ENCODE measurements at regions not wholly inside any gene's neighbourhood (a gene's known extent, or its start where the extent isn't known, plus 50 kb on each side); places are given as distances from the start of the nearest gene placed in this dataset.
A peak's percentile ranks its signal among the peaks of the same experiment; 100 is the strongest.

- no peak overlapping the region for H3K4me3 ChIP-seq (replicated peaks; ENCODE audit: low read depth, low read length)
- DNase-seq (ENCODE audit: low read depth), result no peak
- no peak for TF ChIP-seq CTCF (IDR thresholded peaks at IDR 0.05; ENCODE audit: low read length, missing control alignments)
Observed at GRCh38 chr2:48240912-48241311, 73.6 kb upstream of the FOXN2 start.

GRCh38 chr2:48247206-48247605 lies 67.3 kb upstream of the FOXN2 start:
- no peak for TF ChIP-seq CTCF (IDR thresholded peaks at IDR 0.05; ENCODE audit: low read length, missing control alignments)
- DNase-seq (ENCODE audit: low read depth), result no peak

GRCh38 chr2:48248251-48248933 lies 66.1 kb upstream of the FOXN2 start:
- TF ChIP-seq CTCF (IDR thresholded peaks at IDR 0.05; ENCODE audit: low read length, missing control alignments), result no peak
- peak; percentile 87 for DNase-seq (ENCODE audit: low read depth)

More at GRCh38 chr2:48247206-48247605, 67.3 kb upstream of the FOXN2 start:
- H3K4me3 ChIP-seq (replicated peaks; ENCODE audit: low read depth, low read length), result no peak overlapping the region

GRCh38 chr2:48249025-48249424 lies 65.5 kb upstream of the FOXN2 start:
- H3K4me3 ChIP-seq (replicated peaks; ENCODE audit: low read depth, low read length), result no peak overlapping the region
- TF ChIP-seq CTCF (IDR thresholded peaks at IDR 0.05; ENCODE audit: low read length, missing control alignments), result no peak
- DNase-seq (ENCODE audit: low read depth), result peak; percentile 53

More at GRCh38 chr2:48248251-48248933, 66.1 kb upstream of the FOXN2 start:
- no peak overlapping the region for H3K4me3 ChIP-seq (replicated peaks; ENCODE audit: low read depth, low read length)

- TF ChIP-seq CTCF (IDR thresholded peaks at IDR 0.05; ENCODE audit: low read length, missing control alignments), result no peak
- DNase-seq (ENCODE audit: low read depth), result peak; percentile 62
- H3K4me3 ChIP-seq (replicated peaks; ENCODE audit: low read depth, low read length), result no peak overlapping the region
Observed at GRCh38 chr2:48249631-48250473, 64.6 kb upstream of the FOXN2 start.

- H3K4me3 ChIP-seq (replicated peaks; ENCODE audit: low read depth, low read length), result no peak overlapping the region
- TF ChIP-seq CTCF (IDR thresholded peaks at IDR 0.05; ENCODE audit: low read length, missing control alignments), result no peak
- no peak for DNase-seq (ENCODE audit: low read depth)
Observed at GRCh38 chr2:48250474-48250844, 64.0 kb upstream of the FOXN2 start.

Measured in fibroblast of pulmonary artery (primary cell).